ENCODE measurements at regions not wholly inside any gene's neighbourhood (a gene's known extent, or its start where the extent isn't known, plus 50 kb on each side); places are given as distances from the start of the nearest gene placed in this dataset.

- no peak for DNase-seq (ENCODE audit: low spot score)
- TF ChIP-seq MXD4 (CRISPR knock-in tag; IDR thresholded peaks at IDR 0.05; ENCODE audit: borderline replicate concordance) = no peak
- no peak for TF ChIP-seq ATF3 (CRISPR knock-in tag; conservative IDR thresholded peaks at IDR 0.05)
- TF ChIP-seq ZBTB21 (CRISPR knock-in tag; IDR thresholded peaks at IDR 0.05; ENCODE audit: borderline replicate concordance) = no peak
- no peak for TF ChIP-seq GRHL2 (CRISPR knock-in tag; IDR thresholded peaks at IDR 0.05; ENCODE audit: insufficient replicate concordance, severe bottlenecking)
- no peak for TF ChIP-seq MYBL2 (CRISPR knock-in tag; IDR thresholded peaks at IDR 0.05)
- TF ChIP-seq PREB (CRISPR knock-in tag; IDR thresholded peaks at IDR 0.05; ENCODE audit: borderline replicate concordance) = no peak
- TF ChIP-seq ZSCAN18 (CRISPR knock-in tag; IDR thresholded peaks at IDR 0.05) = no peak
- no peak for TF ChIP-seq SOX15 (CRISPR knock-in tag; IDR thresholded peaks at IDR 0.05)
- TF ChIP-seq ZNF396 (CRISPR knock-in tag; IDR thresholded peaks at IDR 0.05; ENCODE audit: borderline replicate concordance) = no peak
- Mint-ChIP-seq H3K4me3 (no peak overlapping the region), H3K9me3 (peaks cover 8% of the 10 kb centered on the region), H3K4me1 (no peaks in the 10 kb centered on the region), H3K36me3 (no peaks in the 10 kb centered on the region), H3K27me3 (ENCODE audit: low read depth) (no peaks in the 10 kb centered on the region), H3K27ac (no peak overlapping the region)
- ChIA-PET POLR2A (interaction anchor here (0.6 to 1.5 kb wide), 2 partner anchors 10 to 152 kb away, joined by 3 read pairs; no protein-coding TSS in a partner anchor), CTCF (no interaction called here)
- no peak for ATAC-seq
Observed at GRCh38 chr15:97146929-97147870, 813.3 kb upstream of the ARRDC4 start.

GRCh38 chr15:97153356-97153965, 807.0 kb upstream of the ARRDC4 start:
- H3K9me3 Mint-ChIP-seq = no peaks in the 10 kb centered on the region
- CTCF ChIA-PET = no interaction called here
- ATAC-seq (no peak), DNase-seq (ENCODE audit: low spot score) (no peak)
- no peaks in the 10 kb centered on the region for H3K4me1 Mint-ChIP-seq
- no peak overlapping the region for H3K4me3 Mint-ChIP-seq
- no peaks in the 10 kb centered on the region for H3K36me3 Mint-ChIP-seq
- POLR2A ChIA-PET = no interaction called here
- H3K27ac Mint-ChIP-seq = no peak overlapping the region
- no peak for TF ChIP-seq ATF3 (CRISPR knock-in tag; conservative IDR thresholded peaks at IDR 0.05)
- no peaks in the 10 kb centered on the region for H3K27me3 Mint-ChIP-seq (ENCODE audit: low read depth)

- CTCF ChIA-PET = no interaction called here
- ATAC-seq (no peak), DNase-seq (ENCODE audit: low spot score) (no peak)
- Mint-ChIP-seq H3K27ac (no peak overlapping the region), H3K27me3 (ENCODE audit: low read depth) (no peaks in the 10 kb centered on the region), H3K9me3 (no peaks in the 10 kb centered on the region), H3K4me3 (no peak overlapping the region), H3K4me1 (no peaks in the 10 kb centered on the region), H3K36me3 (no peaks in the 10 kb centered on the region)
- POLR2A ChIA-PET = interaction anchor here (1.0 kb wide), 1 partner anchor 9 kb away, joined by 3 read pairs; no protein-coding TSS in a partner anchor
- TF ChIP-seq ZMAT4 (CRISPR knock-in tag; IDR thresholded peaks at IDR 0.05) (no peak), FOXJ3 (CRISPR knock-in tag; IDR thresholded peaks at IDR 0.05; ENCODE audit: borderline replicate concordance) (no peak), IRF1 (CRISPR knock-in tag; IDR thresholded peaks at IDR 0.05) (no peak), PRRX2 (CRISPR knock-in tag; IDR thresholded peaks at IDR 0.05) (no peak), RORB (CRISPR knock-in tag; IDR thresholded peaks at IDR 0.05) (no peak), HMGA2 (CRISPR knock-in tag; IDR thresholded peaks at IDR 0.05) (no peak), GRHL2 (CRISPR knock-in tag; IDR thresholded peaks at IDR 0.05; ENCODE audit: insufficient replicate concordance, severe bottlenecking) (no peak), USF1 (CRISPR knock-in tag; IDR thresholded peaks at IDR 0.05) (no peak), MXD4 (CRISPR knock-in tag; IDR thresholded peaks at IDR 0.05; ENCODE audit: borderline replicate concordance) (no peak), ZNF425 (CRISPR knock-in tag; conservative IDR thresholded peaks at IDR 0.05) (no peak), CREB1 (CRISPR knock-in tag; IDR thresholded peaks at IDR 0.05) (no peak), ETV6 (CRISPR knock-in tag; IDR thresholded peaks at IDR 0.05) (no peak), SOX15 (CRISPR knock-in tag; IDR thresholded peaks at IDR 0.05) (no peak)
Observed at GRCh38 chr15:97156739-97157265, 803.7 kb upstream of the ARRDC4 start.

Measured in WTC11 (cell line).